Stimulated activated CD8-positive, alpha-beta memory T cell treated with anti-CD3 and anti-CD28 coated beads, Interleukin-4, amount 100 ng/mL, for 24 hours (primary cell): ENCODE measurements at regions not wholly inside any gene's neighbourhood (a gene's known extent, or its start where the extent isn't known, plus 50 kb on each side); places are given as distances from the start of the nearest gene placed in this dataset.
"Not testable (repeated sequence)": the region's sequence is repeated elsewhere in the genome, so short reads cannot be mapped to it uniquely, and the experiment has no call there.

ENCODE experiments used
- DNase-seq: peaks from one replicate; pipeline ENCODE4 v3.0.0-alpha.2; 2020; ENCODE audit warnings: low read depth

DNA sequence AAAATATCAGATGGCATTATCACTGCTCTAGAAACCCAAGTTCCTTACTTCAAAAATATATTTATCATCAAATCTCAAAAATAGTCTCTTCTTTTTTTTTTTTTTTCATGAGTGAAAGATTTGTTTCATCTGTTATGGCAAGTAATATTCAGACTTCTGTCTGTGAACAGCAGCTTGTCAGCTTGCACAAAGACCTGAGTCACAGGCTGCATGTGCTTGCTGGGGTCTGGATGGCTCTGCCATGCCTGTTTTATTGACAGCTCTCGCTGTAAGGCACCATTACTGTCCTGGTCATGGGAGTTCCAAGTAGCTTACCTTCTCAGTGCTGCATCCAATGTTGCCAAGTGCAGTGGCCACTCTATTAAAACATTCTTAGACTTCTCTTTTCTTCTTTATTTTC is 456.4 kb downstream of the GADD45G start:
- no peak for DNase-seq

DNA sequence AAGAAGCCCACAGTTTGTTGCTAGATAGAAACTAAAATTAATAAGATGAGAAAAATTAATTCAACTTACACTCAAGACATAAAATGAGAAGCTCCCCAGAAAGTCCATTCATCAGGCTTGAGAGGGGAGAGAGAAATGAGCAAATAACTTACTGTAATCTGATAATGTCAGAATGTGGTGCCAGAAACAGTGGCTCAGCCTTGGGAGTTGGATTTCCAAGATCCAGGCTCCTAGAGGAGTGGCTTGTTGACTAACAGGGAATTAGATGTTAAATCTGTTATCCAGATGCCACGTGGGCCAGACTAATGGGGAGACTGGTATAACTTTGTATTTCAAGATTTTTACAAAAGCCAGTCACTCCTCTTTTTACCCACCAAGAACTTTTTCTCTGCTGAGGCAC is 458.2 kb downstream of the GADD45G start:
- no peak for DNase-seq

DNA sequence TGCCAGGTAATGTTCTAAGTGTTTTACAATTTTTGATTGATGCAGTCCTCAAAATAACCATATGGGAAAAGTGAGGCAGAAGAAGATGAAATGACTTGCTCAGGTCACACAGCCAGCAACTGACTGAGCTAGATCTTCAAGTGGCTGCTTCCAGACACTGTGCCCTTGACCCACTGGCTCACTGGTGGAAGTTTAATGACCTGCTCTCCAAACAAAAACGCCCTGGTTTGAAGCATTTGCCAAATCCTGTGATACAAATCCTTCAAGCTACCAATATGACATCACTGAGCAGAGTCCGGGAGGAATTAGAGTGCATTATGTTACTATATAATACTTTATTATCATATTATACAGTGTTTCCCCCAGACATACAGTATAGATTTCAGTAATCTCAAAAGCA is 459.4 kb downstream of the GADD45G start:
- no peak for DNase-seq

DNA sequence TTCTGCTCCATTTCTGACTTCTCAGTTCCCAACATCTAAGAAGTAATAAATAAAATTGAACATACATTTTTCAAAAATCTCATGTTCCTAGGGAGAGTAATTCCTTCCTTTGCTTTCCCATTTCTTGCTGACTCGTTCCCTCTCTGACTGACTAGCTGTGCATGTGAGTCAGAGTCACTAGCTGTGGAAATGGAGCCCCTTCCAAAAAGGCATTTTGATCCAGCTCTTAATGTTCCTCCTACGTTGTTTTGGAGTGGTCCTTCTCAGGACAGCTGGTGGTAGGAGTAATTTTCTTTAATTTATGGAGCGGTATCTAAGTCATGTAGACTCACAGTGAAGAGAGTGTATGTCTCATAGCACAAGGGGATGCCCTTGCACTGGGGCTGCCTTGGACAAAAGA is 460.2 kb downstream of the GADD45G start:
- no peak for DNase-seq

DNA sequence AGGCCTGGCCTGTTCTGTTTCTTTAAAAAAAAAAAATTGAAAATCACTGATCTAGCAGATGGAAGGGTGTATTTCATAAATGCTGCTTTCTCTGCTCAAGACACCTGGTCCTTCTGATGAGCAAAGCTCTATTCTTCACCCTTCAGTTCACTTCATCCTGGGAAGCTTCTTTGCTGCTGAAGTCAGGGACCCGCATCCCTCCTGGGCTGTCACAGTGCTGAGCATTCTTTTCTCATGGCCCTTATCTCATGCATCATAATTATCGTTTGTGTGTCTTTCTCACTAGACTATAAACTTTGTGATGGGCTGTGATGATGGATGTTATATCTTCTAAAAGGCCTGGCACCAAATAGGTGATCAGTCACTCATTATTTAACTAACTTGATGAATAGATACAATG is 461.0 kb downstream of the GADD45G start:
- no peak for DNase-seq

DNA sequence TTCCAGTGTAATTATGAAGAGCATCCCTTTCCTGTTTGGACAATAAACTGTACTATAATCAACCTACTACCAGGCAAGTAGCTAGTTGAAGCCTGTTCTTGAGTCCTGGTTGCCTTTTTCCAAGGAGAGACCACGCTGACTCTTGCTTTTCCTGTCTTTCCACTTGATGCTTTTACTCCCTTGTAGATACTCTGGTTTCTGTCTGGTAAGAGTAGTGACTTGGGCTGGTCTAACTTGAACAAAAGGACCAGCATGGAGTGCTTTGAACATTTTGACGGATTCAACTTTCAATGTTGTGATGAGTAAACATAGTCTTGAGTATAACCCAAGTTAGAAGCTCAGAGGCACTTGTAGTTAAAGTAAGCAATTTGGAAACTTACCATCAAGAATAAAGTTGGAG is 464.3 kb downstream of the GADD45G start:
- DNase-seq: no peak

DNA sequence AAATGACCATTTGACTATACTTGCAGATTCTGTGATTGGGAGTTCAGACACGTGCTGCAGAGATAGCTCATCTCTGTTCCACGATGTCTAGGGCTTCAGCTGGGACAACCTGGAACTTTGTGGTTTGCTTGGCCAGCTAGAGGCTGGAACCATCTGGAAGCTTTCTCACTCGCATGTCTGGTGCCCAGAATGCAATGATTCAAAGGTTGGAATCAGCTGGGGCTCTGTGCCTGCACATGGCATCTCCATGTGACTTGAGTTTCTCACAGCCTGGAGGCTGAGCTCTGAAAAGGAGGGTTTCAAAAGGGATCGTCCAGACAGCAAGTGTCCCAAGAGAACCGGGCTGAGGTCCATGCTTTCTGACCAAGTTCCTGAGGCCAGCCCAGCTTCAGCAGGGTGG is 465.2 kb downstream of the GADD45G start:
- no peak for DNase-seq

DNA sequence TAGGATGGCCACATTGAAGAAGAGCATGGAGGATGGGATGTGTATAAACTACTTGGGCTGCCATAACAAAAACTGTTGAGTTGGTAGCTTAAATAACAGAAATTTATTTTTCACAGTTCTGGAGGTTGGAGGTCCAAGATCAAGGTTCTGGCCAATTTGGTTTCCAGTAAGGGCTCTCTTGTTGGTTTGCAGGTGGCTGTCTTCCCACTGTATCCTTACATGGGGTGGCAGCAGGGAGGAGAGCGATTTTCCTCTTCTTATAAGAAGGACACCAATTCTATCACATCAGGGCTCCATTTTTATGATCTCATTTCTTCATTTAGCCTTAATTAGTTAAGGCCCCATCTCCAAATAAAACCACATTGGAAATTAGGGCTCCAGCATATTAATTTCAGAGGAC is 465.7 kb downstream of the GADD45G start:
- no peak for DNase-seq

DNA sequence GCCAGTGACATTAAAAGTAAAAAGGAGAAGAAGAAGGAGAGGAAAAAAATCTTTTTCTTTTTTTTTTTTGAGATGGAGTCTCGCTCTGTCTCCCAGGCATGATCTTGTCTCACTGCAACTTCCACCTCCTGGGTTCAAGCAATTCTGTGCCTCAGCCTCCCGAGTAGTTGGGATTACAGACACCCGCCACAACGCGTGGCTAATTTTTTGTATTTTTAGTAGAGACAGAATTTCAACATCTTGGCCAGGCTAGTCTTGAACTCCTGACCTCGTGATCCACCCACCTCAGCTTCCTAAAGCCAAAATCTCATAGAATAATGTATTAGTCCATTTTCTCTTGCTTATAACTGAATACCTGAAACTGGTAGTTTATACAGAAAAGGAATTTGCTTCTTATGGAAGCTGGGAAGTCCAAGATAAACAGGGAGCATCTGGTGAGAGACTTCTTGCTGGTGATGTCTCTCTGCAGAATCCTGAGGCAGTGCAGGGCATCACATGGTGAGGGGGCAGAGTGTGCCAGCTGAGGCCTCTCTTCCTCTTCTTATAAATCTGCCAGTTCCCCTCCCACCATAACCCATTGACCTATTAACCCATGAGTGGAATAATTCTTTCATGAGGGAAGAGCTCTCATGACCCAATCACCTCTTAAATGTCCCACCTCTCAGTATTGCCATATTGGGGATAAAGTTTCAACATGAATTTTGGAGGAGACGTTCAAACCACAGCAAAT is 466.3 kb downstream of the GADD45G start:
- DNase-seq: no peak

DNA sequence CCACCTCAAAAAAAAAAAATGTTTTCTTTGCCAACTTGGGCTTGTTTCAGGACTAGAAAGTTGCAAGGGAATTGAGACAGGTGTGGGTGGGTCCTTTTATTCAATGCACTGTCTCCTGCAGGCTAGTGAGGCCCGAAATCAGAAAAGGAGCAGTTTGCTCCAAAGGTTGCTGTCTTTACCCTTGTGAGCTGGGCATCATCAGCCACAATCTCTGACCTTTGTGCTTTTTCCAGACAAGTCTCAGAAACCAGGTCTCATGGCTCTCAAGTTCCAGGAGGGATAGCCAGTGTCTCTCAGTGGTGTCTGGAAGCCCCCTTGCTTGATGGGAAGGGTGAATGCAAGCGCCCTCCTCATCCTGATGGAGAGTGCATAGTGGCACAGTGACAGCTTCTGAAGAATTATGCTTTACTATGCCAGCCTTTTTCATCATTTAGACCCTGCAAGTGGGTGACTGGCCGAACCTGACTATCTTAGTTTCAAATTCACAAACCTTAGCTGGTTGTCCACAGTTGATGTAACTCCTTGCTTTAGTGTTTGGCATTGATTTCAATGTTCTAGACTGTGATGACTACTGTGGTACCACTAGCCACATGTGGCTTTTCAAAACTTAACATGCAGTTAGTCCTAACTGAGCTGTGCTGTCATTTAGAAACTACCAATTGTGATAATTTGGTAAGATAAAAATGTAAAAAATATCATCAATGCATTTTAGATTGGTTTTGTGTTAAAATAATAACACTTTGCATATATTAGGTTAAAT is 468.6 kb downstream of the GADD45G start:
- DNase-seq: no peak

DNA sequence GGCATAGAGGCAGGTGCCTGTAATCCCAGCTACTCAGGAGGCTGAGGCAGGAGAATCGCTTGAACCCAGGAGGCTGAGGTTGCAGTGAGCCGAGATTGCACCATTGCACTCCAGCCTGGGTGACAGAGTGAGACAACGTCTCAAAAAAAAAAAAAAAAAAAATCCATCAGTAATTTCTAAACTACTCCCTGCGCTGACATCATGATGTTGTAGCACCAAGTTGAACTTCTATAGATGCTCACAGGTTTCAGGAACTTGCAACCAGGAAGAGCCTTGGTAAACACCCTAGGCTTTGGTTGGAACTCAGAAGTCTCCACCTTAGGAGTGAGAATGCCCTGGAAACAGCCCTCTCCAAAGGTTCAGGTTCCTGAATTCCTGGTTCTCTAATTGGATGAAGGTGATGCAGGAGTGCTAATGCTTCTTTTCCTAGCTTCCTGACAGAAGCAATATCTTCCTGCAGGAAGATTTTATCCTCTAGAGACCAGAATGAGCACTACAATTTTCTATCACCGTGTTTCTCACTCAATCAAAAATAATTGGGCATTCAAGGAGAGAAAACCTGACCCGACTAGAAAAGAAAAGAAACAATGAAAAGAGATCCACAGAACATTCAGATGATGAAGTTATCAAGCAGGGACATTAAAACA is 469.6 kb downstream of the GADD45G start:
- DNase-seq: no peak

DNA sequence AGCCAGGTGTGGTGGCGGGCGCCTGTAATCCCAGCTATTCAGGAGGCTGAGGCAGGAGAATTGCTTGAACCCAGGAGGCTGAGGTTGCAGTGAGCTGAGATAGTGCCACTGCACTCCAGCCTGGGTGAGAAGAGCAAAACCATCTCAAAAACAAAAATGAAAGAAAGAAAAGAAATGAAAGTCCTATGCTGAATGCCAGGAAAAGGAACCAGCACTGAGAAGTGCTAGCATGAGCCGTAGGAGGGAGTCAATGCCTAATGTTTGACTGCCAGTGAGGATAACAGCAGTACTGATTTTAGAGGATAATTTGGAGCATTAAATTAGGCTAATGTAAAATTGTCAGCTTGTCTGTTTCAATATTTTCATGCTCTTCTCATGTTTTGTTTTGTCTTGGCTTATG is 472.8 kb downstream of the GADD45G start:
- DNase-seq: not testable (repeated sequence)

DNA sequence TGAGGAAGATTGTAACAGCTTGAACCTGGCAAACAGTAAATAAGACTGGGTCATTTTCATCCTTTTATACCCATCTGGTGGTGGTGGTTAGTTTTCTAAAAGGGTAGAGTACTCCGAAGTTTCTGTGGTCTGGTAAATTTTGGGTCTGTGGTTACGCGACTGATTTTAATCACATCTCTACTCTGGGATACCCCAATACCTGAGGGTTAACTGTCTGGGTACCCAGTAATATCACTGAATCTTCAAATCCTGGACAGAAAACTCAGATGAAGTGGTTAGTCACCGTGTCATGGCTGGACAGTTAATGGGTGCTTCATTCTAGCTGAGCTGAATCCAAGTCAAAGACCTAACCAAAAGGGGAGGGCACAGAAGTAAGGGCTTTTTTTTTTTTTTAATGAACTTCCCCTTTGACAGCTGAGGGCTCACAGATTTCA is 474.2 kb downstream of the GADD45G start:
- no peak for DNase-seq

DNA sequence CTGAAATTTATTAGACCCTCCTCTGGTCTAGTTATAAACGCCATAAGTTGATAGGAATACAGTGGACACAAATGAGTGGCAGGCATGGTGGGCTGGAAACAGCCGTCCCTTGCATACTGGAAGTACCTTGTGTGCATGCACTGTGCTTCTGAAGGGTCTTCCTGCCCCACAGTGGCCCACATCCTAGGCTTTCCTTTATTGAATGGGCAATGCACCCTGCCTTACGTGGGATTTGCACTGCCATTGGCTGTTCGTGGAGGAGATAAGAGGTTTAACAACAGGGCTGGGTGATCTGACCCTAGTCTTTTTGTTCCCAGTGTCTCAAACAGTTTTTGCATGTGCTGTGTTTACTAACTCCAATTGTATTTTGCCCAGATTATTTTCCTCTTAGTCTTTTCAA is 480.8 kb downstream of the GADD45G start:
- DNase-seq: no peak

DNA sequence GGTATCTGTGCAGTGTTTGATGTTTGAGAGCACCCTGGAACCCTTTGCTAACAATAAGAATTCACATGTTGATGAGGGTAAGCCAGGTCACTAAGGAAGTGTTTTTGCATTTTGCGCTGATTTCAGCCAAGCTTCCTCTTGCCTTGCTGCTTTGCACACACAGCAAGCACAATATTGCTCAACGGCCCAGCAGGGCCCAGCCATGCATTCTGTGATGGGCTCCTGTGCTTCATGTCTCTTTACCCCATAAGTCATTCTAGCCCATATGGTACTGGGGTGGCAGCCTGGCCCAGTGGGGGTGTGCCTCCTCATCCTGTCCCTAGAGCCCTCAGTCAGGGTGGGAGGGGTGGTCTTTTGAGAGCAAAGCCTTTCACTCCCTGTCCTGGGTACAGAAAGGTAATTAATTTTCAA is 481.3 kb downstream of the GADD45G start:
- no peak for DNase-seq

DNA sequence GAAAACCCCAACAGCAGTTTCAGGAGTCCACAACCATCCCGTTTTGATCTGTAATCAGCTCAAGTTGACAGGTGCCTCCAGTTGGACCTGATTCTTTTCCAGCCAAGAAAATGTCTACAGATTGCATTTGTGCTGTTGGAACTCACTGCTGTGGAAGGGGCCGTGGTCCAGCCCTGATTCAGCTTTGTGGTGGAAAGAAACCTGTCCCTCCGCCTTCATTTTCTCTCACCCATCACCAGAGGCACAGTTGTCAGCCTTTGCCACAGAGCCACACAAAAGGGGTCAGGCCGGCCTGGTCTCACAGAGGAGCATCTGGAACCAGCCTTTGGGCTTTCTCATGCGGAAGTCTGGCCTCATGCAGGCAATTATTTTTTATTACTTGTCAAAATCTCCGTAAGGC is 483.6 kb downstream of the GADD45G start:
- no peak for DNase-seq

DNA sequence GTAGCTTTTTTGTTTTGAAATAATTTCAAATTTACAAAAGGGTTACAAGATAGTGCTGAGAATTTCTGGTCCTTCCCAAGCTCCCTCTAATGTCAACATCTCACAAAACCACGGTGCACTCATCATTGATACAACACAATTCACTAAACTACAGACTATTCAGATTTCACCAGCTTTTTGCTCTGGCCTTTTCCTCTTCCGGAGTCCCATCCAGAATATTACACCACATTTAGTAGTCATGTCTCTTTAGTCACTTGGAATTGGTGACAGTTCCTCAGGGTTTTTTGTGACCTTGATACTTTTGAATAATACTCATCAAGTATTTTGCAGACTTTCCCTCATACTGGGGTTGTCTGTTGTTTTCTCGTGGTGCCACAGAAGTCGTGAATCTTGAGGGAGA is 484.0 kb downstream of the GADD45G start:
- no peak for DNase-seq

DNA sequence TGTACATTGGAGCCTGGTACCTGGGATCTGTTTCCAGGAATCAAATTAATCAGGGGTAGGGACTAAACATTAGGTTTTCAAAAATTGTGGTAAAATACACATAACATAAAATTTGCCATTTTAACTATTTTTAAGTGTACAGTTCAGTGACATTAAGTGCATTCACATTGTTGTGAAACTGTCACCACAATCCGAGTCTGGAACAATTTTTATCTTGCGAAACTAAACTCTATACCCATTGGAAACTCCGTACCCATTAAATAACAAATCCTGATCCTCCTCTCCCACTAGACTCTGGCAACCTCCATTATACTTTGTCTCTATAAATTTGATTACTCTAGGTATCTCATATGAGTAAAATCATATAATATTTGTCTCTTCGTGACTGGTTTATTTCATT is 486.2 kb downstream of the GADD45G start:
- no peak for DNase-seq

DNA sequence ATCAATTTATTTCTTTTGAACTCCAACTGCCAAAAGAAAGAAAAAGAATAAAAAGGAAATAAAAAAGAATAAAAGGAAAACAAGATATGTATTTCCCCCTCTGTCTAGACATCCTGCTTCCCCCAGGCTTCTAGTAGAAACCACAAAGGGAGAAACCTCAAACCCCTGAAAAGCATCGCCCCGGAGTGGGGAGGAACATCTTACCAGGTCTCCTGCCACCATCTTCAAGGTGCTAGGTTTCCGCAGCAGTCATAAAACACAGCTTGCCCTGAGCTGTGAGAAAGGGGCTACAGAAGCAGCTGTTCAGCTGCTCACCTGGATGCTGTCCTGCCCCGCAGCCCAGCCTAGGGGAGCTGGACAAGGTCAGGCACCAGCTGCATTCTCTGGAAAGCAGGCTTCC is 487.7 kb downstream of the GADD45G start:
- DNase-seq: no peak

DNA sequence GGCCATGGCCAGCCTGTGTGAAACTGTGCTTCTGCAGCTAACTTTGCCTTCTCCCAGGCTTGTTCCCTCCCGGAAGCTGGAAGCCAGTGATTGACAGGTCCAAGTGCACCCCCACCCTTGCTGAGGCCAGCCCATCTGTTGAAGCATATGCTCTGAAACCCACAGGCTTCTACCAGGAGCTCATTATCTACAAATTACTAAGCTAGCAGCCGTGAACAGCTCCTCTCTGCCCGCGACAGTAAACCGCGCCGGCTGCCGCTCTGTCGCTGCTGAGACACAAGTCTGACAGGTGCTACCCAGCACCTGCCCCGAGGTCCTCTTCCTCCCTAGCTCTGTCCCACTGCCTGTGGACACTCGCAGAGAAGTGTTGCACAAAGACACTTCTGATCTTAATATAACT is 490.9 kb downstream of the GADD45G start:
- no peak for DNase-seq

DNA sequence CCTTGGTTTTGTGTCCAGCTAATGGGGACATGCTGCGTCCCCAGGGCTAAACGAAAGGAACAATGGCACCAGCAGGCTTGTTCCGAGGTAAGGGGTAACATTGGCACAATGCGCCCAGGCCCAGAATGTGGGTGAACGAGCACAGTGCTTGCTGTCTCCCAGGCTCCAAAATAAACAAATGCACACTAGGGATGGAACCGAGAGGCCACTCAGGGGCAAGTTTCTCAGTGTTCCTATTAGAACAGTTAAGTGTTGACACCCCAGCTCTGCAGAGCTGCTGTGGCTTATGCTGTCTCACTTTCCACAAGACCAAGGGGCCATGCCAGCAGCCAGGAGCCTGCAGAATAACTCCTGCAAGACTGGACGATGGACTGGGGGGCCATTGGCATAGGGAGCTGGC is 492.4 kb downstream of the GADD45G start:
- DNase-seq: no peak

DNA sequence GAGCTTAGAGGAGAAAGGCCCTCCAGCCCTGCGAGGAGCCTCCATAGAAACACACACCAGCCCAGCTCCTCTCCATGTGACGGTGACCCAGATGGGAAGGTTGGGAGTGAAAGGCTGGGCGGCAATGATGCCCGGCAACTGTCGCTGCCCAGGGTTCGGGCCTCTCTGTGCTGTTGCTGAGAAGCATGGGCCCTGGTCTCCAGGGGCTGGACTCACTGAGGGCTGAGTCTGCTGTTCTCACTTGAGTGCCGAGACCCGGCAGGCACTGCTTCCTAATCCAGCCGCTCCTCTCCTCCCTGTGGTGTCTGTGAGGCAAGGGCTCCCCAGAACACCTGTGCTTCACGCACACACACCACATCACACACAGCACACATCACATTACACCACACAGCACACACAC is 493.6 kb downstream of the GADD45G start:
- no peak for DNase-seq

DNA sequence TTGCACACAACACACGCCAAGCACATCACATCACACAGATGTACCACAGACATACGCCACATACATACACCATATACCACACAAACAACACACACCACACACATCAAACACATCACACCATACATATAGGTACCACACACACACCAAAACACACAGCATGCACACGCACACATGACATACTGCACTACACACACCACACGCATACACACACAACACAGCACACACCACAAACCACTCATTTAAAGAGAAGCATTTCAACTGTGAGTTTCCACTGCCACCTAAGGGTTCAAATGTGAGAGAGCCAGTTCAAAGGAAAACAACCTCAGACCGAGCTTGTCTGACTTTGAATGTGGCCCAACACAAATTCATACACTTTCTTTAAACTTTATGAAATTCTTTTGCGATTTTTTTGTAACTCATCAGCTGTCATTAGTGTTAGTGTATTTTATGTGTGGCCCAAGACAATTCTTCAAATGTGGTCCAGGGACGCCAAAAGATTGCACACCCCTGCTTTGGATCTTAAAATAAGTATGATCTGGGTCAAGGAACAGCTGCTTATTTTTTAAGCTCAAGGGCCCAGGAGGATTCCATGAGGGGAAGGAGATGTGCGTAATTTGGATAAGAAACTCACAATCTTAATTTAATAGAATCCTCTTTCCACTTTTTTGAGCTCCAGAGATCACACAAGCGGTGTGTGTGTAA is 494.6 kb downstream of the GADD45G start:
- no peak for DNase-seq
